HG02763 (cell line): ENCODE measurements at regions not wholly inside any gene's neighbourhood (a gene's known extent, or its start where the extent isn't known, plus 50 kb on each side); places are given as distances from the start of the nearest gene placed in this dataset.
A peak's percentile ranks its signal among the peaks of the same experiment; 100 is the strongest.
"Not testable (repeated sequence)": the region's sequence is repeated elsewhere in the genome, so short reads cannot be mapped to it uniquely, and the experiment has no call there.

ENCODE experiments used
- ATAC-seq: cut with Tn5 transposase; IDR thresholded peaks from one replicate; pipeline ENCODE4 v1.9.1; 2021; ENCODE audit warnings: mild to moderate bottlenecking, moderate library complexity; ENCODE audit not compliant: unreplicated experiment

GRCh38 chr7:156046031-156046560 lies 233.8 kb upstream of the SHH start:
- no peak for ATAC-seq

- ATAC-seq, result no peak
Observed at GRCh38 chr7:156043416-156044178, 231.3 kb upstream of the SHH start.

GRCh38 chr7:156041398-156041797 lies 229.1 kb upstream of the SHH start:
- ATAC-seq, result no peak

GRCh38 chr7:156039971-156040677 lies 227.9 kb upstream of the SHH start:
- no peak for ATAC-seq

GRCh38 chr7:156039194-156039593 lies 226.9 kb upstream of the SHH start:
- no peak for ATAC-seq

- ATAC-seq, result no peak
Observed at GRCh38 chr7:156038345-156038744, 226.1 kb upstream of the SHH start.

GRCh38 chr7:156036153-156036552 lies 223.9 kb upstream of the SHH start:
- no peak for ATAC-seq

GRCh38 chr7:156035387-156035786 lies 223.1 kb upstream of the SHH start:
- ATAC-seq, result not testable (repeated sequence)

GRCh38 chr7:156034397-156034796 lies 222.1 kb upstream of the SHH start:
- peak; percentile 72 for ATAC-seq

- ATAC-seq, result no peak
Observed at GRCh38 chr7:156032973-156033372, 220.7 kb upstream of the SHH start.

- ATAC-seq, result no peak
Observed at GRCh38 chr7:156031679-156032478, 219.6 kb upstream of the SHH start.

GRCh38 chr7:156029460-156030007 lies 217.3 kb upstream of the SHH start:
- no peak for ATAC-seq

- no peak for ATAC-seq
Observed at GRCh38 chr7:156028521-156028920, 216.3 kb upstream of the SHH start.

GRCh38 chr7:156027821-156028220 lies 215.6 kb upstream of the SHH start:
- ATAC-seq, result no peak

GRCh38 chr7:156026603-156027002 lies 214.3 kb upstream of the SHH start:
- no peak for ATAC-seq

GRCh38 chr7:156026076-156026600 lies 213.9 kb upstream of the SHH start:
- no peak for ATAC-seq

GRCh38 chr7:156025675-156026074 lies 213.4 kb upstream of the SHH start:
- ATAC-seq, result no peak

GRCh38 chr7:156024201-156024600 lies 211.9 kb upstream of the SHH start:
- no peak for ATAC-seq

GRCh38 chr7:156022483-156023459 lies 210.5 kb upstream of the SHH start:
- ATAC-seq, result no peak

- no peak for ATAC-seq
Observed at GRCh38 chr7:156021471-156021870, 209.2 kb upstream of the SHH start.
